PC-9 (cell line): ENCODE measurements at regions not wholly inside any gene's neighbourhood (a gene's known extent, or its start where the extent isn't known, plus 50 kb on each side); places are given as distances from the start of the nearest gene placed in this dataset.

Experiments
- EZH2 ChIP-seq: fragments of 200-600 bp; sonication (generic); IDR thresholded peaks from 2 replicates; pipeline ENCODE4 v1.8.0; 2017; ENCODE audit warnings: antibody characterized with exemption, low read depth
- TF ChIP-seq, protein P1 (sequence below): fragments of 200-600 bp; sonication (generic); conservative IDR thresholded peaks from 2 replicates; pipeline ENCODE4 v1.6.1; 2017; ENCODE audit warnings: mixed run types, antibody characterized with exemption, mild to moderate bottlenecking, moderate library complexity

DNA sequence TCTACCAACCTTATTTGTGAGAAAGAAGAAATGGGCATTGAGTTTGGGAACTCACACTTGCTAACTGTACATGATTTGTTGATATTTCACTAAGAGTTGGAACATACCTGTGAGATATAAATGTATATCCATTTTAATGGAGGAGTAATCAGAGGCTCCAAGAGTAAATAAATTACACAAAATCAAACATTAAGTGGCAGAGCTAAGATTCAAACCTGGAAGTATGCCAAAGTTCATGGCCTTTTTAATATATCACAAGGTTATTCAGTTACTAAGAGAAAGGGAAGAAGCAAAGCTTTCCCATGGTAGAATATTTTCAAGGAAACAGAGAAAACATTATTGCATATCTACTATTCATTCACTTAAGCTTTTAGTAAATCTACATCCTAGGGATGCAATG, 1641.1 kb downstream of the FAM181B start:
- TF ChIP-seq, protein P1, sequence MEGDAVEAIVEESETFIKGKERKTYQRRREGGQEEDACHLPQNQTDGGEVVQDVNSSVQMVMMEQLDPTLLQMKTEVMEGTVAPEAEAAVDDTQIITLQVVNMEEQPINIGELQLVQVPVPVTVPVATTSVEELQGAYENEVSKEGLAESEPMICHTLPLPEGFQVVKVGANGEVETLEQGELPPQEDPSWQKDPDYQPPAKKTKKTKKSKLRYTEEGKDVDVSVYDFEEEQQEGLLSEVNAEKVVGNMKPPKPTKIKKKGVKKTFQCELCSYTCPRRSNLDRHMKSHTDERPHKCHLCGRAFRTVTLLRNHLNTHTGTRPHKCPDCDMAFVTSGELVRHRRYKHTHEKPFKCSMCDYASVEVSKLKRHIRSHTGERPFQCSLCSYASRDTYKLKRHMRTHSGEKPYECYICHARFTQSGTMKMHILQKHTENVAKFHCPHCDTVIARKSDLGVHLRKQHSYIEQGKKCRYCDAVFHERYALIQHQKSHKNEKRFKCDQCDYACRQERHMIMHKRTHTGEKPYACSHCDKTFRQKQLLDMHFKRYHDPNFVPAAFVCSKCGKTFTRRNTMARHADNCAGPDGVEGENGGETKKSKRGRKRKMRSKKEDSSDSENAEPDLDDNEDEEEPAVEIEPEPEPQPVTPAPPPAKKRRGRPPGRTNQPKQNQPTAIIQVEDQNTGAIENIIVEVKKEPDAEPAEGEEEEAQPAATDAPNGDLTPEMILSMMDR = no peak
- no peak for TF ChIP-seq EZH2
